ENCODE measurements at regions not wholly inside any gene's neighbourhood (a gene's known extent, or its start where the extent isn't known, plus 50 kb on each side); places are given as distances from the start of the nearest gene placed in this dataset.

GRCh38 chr6:13873288-13874190 lies 51.2 kb upstream of the RNF182 start (continued):
- TF ChIP-seq TEAD4 (IDR thresholded peaks at IDR 0.05; ENCODE audit: low read depth, low read length) (peak; percentile 35; the same call in 1 of the 2 replicates), SUZ12 (IDR thresholded peaks at IDR 0.05; ENCODE audit: low read length) (peak; percentile 47; the same call in 1 of the 2 replicates), SIN3A (conservative IDR thresholded peaks at IDR 0.05 in 1 of 2, IDR thresholded peaks at IDR 0.05 in 1 of 2; ENCODE audit: low read depth in 1 of 2, low read length in 2 of 2) (peak in 1 of 2 experiments; percentile 58; a peak in 1 of 4 replicates), EZH2 (IDR thresholded peaks at IDR 0.05; ENCODE audit: low read depth, low read length, severe bottlenecking) (peak; percentile 27), POLR2A (IDR thresholded peaks at IDR 0.05; ENCODE audit: control extremely low read depth in 1 of 2, low read depth in 2 of 2, low read length in 2 of 2) (peak in 1 of 2 experiments; percentile 24; a peak in 1 of 3 replicates), CBX8 (IDR thresholded peaks at IDR 0.05; ENCODE audit: borderline replicate concordance, low read depth, low read length) (no peak), RFX5 (IDR thresholded peaks at IDR 0.05; ENCODE audit: borderline replicate concordance, low read depth, low read length) (peak; percentile 13; the same call in 1 of the 2 replicates), EGR1 (IDR thresholded peaks at IDR 0.05; ENCODE audit: borderline replicate concordance, low read depth, low read length) (peak; percentile 27; the same call in 1 of the 2 replicates), CHD1 (IDR thresholded peaks at IDR 0.05; ENCODE audit: low read depth, low read length) (no peak), SP2 (IDR thresholded peaks at IDR 0.05; ENCODE audit: low read length) (no peak), CEBPB (IDR thresholded peaks at IDR 0.05; ENCODE audit: low read depth, low read length) (no peak), POLR2AphosphoS5 (IDR thresholded peaks at IDR 0.05; ENCODE audit: low read depth, low read length) (no peak; the same call in 1 of the 2 replicates), SRF (IDR thresholded peaks at IDR 0.05; ENCODE audit: low read depth, low read length) (no peak), JUND (IDR thresholded peaks at IDR 0.05; ENCODE audit: low read length) (no peak), JUN (IDR thresholded peaks at IDR 0.05; ENCODE audit: low read depth, low read length) (no peak), CTBP2 (IDR thresholded peaks at IDR 0.05; ENCODE audit: borderline replicate concordance, insufficient read depth, insufficient read length, low read length) (no peak), ZNF274 (IDR thresholded peaks at IDR 0.05; ENCODE audit: borderline replicate concordance, extremely low read depth, low read length) (no peak), TAF7 (optimal IDR thresholded peaks at IDR 0.05; ENCODE audit: borderline replicate concordance, low read depth, low read length) (peak; percentile 38), POU5F1 (IDR thresholded peaks at IDR 0.05; ENCODE audit: low read depth, low read length) (no peak), EP300 (IDR thresholded peaks at IDR 0.05; ENCODE audit: borderline replicate concordance in 1 of 2, low read depth in 2 of 2, low read length in 2 of 2) (no peak), SP1 (IDR thresholded peaks at IDR 0.05; ENCODE audit: low read depth, low read length) (no peak)
- TF ChIP-seq, protein P1, sequence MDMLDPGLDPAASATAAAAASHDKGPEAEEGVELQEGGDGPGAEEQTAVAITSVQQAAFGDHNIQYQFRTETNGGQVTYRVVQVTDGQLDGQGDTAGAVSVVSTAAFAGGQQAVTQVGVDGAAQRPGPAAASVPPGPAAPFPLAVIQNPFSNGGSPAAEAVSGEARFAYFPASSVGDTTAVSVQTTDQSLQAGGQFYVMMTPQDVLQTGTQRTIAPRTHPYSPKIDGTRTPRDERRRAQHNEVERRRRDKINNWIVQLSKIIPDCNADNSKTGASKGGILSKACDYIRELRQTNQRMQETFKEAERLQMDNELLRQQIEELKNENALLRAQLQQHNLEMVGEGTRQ (IDR thresholded peaks at IDR 0.05; ENCODE audit: low read length): peak; percentile 37; the same call in 1 of the 2 replicates
- TF ChIP-seq, protein P2, sequence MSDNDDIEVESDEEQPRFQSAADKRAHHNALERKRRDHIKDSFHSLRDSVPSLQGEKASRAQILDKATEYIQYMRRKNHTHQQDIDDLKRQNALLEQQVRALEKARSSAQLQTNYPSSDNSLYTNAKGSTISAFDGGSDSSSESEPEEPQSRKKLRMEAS (IDR thresholded peaks at IDR 0.05): peak; percentile 100
